HG03457 (cell line): ENCODE measurements at regions not wholly inside any gene's neighbourhood (a gene's known extent, or its start where the extent isn't known, plus 50 kb on each side); places are given as distances from the start of the nearest gene placed in this dataset.

ENCODE experiments used
- ATAC-seq: cut with Tn5 transposase; IDR thresholded peaks from one replicate; pipeline ENCODE4 v1.9.1; 2021; ENCODE audit warnings: moderate number of reproducible peaks; ENCODE audit not compliant: unreplicated experiment

GRCh38 chr11:88448131-88448670, 110.7 kb upstream of the CTSC start:
- ATAC-seq: no peak

GRCh38 chr11:88447281-88447680, 109.7 kb upstream of the CTSC start:
- ATAC-seq: no peak

- ATAC-seq: no peak
Measured at GRCh38 chr11:88439356-88439755, 101.8 kb upstream of the CTSC start.

- no peak for ATAC-seq
Measured at GRCh38 chr11:88438721-88439120, 101.2 kb upstream of the CTSC start.

- peak; percentile 96 for ATAC-seq
Measured at GRCh38 chr11:88435415-88435814, 97.9 kb upstream of the CTSC start.

- ATAC-seq: no peak
Measured at GRCh38 chr11:88434333-88434976, 96.9 kb upstream of the CTSC start.

GRCh38 chr11:88433536-88434230, 96.1 kb upstream of the CTSC start:
- no peak for ATAC-seq

- ATAC-seq: no peak
Measured at GRCh38 chr11:88431675-88432341, 94.3 kb upstream of the CTSC start.

- ATAC-seq: no peak
Measured at GRCh38 chr11:88428959-88429358, 91.4 kb upstream of the CTSC start.

GRCh38 chr11:88427719-88428118, 90.2 kb upstream of the CTSC start:
- ATAC-seq: no peak

GRCh38 chr11:88424881-88425280, 87.3 kb upstream of the CTSC start:
- no peak for ATAC-seq

- ATAC-seq: peak; percentile 82
Measured at GRCh38 chr11:88421530-88421929, 84.0 kb upstream of the CTSC start.

GRCh38 chr11:88420165-88420791, 82.7 kb upstream of the CTSC start:
- no peak for ATAC-seq

GRCh38 chr11:88418508-88418907, 81.0 kb upstream of the CTSC start:
- ATAC-seq: no peak

- ATAC-seq: no peak
Measured at GRCh38 chr11:88415495-88415894, 78.0 kb upstream of the CTSC start.

GRCh38 chr11:88414981-88415413, 77.5 kb upstream of the CTSC start:
- ATAC-seq: no peak

GRCh38 chr11:88414385-88414861, 76.9 kb upstream of the CTSC start:
- ATAC-seq: no peak

GRCh38 chr11:88411265-88411664, 73.7 kb upstream of the CTSC start:
- no peak for ATAC-seq

GRCh38 chr11:88410656-88411055, 73.1 kb upstream of the CTSC start:
- ATAC-seq: no peak

GRCh38 chr11:88410056-88410455, 72.5 kb upstream of the CTSC start:
- no peak for ATAC-seq

- no peak for ATAC-seq
Measured at GRCh38 chr11:88406876-88407275, 69.3 kb upstream of the CTSC start.
